A673 (cell line): ENCODE measurements at regions not wholly inside any gene's neighbourhood (a gene's known extent, or its start where the extent isn't known, plus 50 kb on each side); places are given as distances from the start of the nearest gene placed in this dataset.
"Not testable (repeated sequence)": the region's sequence is repeated elsewhere in the genome, so short reads cannot be mapped to it uniquely, and the experiment has no call there.

Experiments used
- EZH2 ChIP-seq: fragments of 200-600 bp; sonication (generic); IDR thresholded peaks from 2 replicates; pipeline ENCODE4 v1.6.1; 2017; ENCODE audit warnings: borderline replicate concordance, low read depth, mild to moderate bottlenecking, mixed read lengths, antibody characterized with exemption, low read length; ENCODE audit not compliant: poor library complexity, severe bottlenecking
- TF ChIP-seq, protein P1 (sequence below): fragments of 300-800, 200-600 bp; sonication (generic); conservative IDR thresholded peaks from 2 replicates; pipeline ENCODE4 v1.5.1; 2017; ENCODE audit warnings: low read depth, mild to moderate bottlenecking, antibody characterized with exemption, low read length, moderate library complexity, mixed read lengths

DNA sequence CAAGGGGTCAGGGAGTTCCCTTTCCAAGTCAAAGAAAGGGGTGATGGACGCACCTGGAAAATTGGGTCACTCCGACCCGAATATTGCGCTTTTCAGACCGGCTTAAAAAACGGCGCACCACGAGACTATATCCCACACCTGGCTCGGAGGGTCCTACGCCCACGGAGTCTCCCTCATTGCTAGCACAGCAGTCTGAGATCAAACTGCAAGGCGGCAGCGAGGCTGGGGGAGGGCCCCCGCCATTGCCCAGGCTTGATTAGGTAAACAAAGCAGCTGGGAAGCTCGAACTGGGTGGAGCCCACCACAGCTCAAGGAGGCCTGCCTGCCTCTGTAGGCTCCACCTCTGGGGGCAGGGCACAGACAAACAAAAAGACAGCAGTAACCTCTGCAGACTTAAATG lies 1150.5 kb downstream of the HACE1 start:
- TF ChIP-seq, protein P1, sequence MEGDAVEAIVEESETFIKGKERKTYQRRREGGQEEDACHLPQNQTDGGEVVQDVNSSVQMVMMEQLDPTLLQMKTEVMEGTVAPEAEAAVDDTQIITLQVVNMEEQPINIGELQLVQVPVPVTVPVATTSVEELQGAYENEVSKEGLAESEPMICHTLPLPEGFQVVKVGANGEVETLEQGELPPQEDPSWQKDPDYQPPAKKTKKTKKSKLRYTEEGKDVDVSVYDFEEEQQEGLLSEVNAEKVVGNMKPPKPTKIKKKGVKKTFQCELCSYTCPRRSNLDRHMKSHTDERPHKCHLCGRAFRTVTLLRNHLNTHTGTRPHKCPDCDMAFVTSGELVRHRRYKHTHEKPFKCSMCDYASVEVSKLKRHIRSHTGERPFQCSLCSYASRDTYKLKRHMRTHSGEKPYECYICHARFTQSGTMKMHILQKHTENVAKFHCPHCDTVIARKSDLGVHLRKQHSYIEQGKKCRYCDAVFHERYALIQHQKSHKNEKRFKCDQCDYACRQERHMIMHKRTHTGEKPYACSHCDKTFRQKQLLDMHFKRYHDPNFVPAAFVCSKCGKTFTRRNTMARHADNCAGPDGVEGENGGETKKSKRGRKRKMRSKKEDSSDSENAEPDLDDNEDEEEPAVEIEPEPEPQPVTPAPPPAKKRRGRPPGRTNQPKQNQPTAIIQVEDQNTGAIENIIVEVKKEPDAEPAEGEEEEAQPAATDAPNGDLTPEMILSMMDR: not testable (repeated sequence)
- not testable (repeated sequence) for TF ChIP-seq EZH2
